ENCODE measurements at regions not wholly inside any gene's neighbourhood (a gene's known extent, or its start where the extent isn't known, plus 50 kb on each side); places are given as distances from the start of the nearest gene placed in this dataset.

DNA sequence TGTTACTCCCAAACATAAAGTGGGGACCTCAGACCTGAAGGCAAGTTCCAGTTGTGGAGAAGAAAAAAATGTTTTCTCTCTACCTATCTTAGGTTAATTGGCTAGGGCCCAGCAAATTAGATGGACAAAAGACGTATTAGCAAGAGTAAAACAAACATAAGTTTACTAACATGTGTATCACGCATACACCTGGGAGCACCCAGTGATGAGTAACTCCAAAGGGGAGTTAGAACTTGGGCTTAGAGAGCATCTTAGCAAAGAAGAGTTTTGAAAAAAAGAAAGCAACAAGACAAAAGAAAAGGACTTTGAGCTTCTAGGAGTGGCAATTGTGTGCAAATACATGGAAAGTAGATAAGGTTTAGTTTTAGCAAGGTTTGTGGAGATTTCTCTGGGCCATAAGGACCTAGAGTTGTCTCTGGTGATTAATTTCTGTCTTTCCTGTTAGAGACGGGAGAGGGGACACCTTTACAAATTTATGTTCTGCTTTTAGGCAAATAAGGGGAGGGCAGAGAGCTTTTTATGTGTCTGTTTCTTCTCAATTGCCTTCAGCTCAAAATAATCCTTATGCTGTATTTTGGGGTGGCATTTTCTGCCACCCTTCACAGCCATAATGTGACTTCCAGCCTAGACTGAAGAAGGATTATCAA, 76.7 kb upstream of the PTGFRN start:
- Histone ChIP-seq H3K4me3 (ENCODE audit: low read length in 3 of 3) (no peak overlapping the region), H3K9me3 (ENCODE audit: control insufficient read depth in 3 of 3, low read length in 3 of 3) (no peaks in the 10 kb centered on the region), H3K9ac (ENCODE audit: low read depth in 1 of 3, low read length in 3 of 3) (no peak overlapping the region), H3K27me3 (ENCODE audit: control insufficient read depth in 3 of 3, insufficient read depth in 3 of 3, low read length in 3 of 3) (peaks cover 0 to 10% (median 0%) of the 10 kb centered on the region in 3 donors), H3K27ac (ENCODE audit: low read depth, low read length) (no peak overlapping the region), H3K4me1 (ENCODE audit: control insufficient read depth in 3 of 3, insufficient read depth in 3 of 3, low read length in 3 of 3) (no peaks in the 10 kb centered on the region), H3K36me3 (ENCODE audit: control insufficient read depth in 3 of 3, insufficient read depth in 3 of 3, low read length in 3 of 3) (no peaks in the 10 kb centered on the region)

DNA sequence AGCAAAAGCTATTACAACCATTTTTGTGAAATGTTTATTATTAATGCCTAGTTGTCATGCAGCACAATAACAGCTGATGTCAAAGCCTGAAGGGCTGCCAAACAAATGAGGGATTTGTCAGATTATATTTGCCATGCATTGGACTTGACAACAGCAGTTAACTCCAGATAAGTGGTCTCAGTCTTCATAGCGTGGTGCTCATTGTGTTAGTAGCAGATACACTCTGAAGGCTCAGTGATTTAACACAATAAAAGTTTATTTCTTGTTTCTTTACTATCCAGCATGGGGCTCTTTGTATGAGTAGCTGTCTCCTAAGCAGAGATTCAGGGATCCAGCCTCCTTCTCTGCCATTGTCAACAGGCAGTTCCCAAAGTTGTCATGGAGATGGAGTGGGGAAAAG, 76.0 kb upstream of the PTGFRN start:
- Histone ChIP-seq H3K27ac (ENCODE audit: low read depth, low read length) (no peak overlapping the region), H3K4me3 (ENCODE audit: low read length in 3 of 3) (no peak overlapping the region), H3K4me1 (ENCODE audit: control insufficient read depth in 3 of 3, insufficient read depth in 3 of 3, low read length in 3 of 3) (no peaks in the 10 kb centered on the region), H3K9me3 (ENCODE audit: control insufficient read depth in 3 of 3, low read length in 3 of 3) (no peaks in the 10 kb centered on the region), H3K9ac (ENCODE audit: low read depth in 1 of 3, low read length in 3 of 3) (no peak overlapping the region), H3K27me3 (ENCODE audit: control insufficient read depth in 3 of 3, insufficient read depth in 3 of 3, low read length in 3 of 3) (peaks cover 0 to 10% (median 0%) of the 10 kb centered on the region in 3 donors), H3K36me3 (ENCODE audit: control insufficient read depth in 3 of 3, insufficient read depth in 3 of 3, low read length in 3 of 3) (no peaks in the 10 kb centered on the region)

DNA sequence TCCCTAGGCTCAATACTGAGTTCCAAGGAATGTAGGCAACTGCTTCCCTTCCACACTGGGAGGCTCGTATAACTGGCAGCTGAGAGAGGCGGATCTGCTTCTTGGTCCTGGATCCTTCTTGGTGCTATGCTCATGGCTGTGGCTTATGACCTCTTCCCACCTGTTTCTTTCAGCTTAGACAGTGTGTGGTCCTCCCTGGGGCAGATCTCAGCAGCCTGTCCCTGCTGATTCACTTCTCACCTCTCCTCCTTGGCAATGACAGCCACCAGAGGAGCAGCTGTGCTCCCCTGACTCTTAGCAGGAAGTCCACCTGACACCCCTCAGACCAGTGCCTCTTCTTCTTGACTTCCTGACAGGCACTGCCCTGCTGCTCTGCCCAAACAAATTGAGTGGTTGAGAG, 75.1 kb upstream of the PTGFRN start:
- Histone ChIP-seq H3K9me3 (ENCODE audit: control insufficient read depth in 3 of 3, low read length in 3 of 3) (no peaks in the 10 kb centered on the region), H3K27me3 (ENCODE audit: control insufficient read depth in 3 of 3, insufficient read depth in 3 of 3, low read length in 3 of 3) (peaks cover 0 to 10% (median 0%) of the 10 kb centered on the region in 3 donors), H3K9ac (ENCODE audit: low read depth in 1 of 3, low read length in 3 of 3) (no peak overlapping the region), H3K36me3 (ENCODE audit: control insufficient read depth in 3 of 3, insufficient read depth in 3 of 3, low read length in 3 of 3) (no peaks in the 10 kb centered on the region), H3K27ac (ENCODE audit: low read depth, low read length) (no peak overlapping the region), H3K4me1 (ENCODE audit: control insufficient read depth in 3 of 3, insufficient read depth in 3 of 3, low read length in 3 of 3) (no peaks in the 10 kb centered on the region), H3K4me3 (ENCODE audit: low read length in 3 of 3) (no peak overlapping the region)

DNA sequence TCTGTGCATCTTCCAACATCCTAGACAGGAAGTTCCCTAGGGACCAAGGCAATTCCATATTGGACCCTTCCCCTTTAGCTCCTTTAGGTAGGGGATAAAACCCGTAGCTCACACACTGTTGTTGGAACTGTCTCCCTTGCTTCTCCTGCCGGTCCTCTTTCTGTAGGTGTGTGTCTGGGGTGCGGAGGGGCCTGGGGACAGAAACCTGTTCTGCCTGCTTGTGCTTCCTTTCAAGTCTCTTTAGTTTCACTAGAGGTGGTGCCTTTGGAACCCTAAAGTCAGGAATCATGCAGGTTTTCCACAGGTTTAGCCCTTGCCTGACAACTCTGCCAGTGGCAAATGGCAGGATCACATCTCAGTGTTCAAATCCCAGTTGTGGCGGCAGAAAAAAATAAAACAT, 74.6 kb upstream of the PTGFRN start:
- peaks cover 0 to 10% (median 0%) of the 10 kb centered on the region in 3 donors for H3K27me3 ChIP-seq (ENCODE audit: control insufficient read depth in 3 of 3, insufficient read depth in 3 of 3, low read length in 3 of 3)
- no peak overlapping the region for H3K4me3 ChIP-seq (ENCODE audit: low read length in 3 of 3)
- no peak overlapping the region for H3K27ac ChIP-seq (ENCODE audit: low read depth, low read length)
- no peaks in the 10 kb centered on the region for H3K36me3 ChIP-seq (ENCODE audit: control insufficient read depth in 3 of 3, insufficient read depth in 3 of 3, low read length in 3 of 3)
- no peaks in the 10 kb centered on the region for H3K4me1 ChIP-seq (ENCODE audit: control insufficient read depth in 3 of 3, insufficient read depth in 3 of 3, low read length in 3 of 3)
- H3K9me3 ChIP-seq (ENCODE audit: control insufficient read depth in 3 of 3, low read length in 3 of 3), result no peaks in the 10 kb centered on the region
- H3K9ac ChIP-seq (ENCODE audit: low read depth in 1 of 3, low read length in 3 of 3), result no peak overlapping the region

DNA sequence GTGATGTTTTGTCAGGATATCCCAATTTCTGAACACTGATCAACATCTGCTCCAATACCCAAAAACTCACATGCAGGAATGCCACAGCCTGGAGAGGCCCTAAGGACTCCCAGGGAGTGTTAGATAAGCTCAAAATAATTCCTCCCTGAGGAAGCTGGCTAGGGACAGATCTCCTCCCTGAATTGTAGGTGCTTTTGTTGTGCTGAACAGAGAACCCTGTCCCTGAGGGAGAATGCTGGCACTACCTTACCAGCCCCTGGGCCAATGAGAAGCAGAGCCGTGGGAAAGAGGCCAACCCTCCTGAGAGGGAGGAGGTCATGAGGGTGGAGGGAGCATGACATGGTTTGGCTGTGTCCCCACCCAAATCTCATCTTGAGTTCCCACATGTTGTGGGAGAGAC, 73.6 kb upstream of the PTGFRN start:
- no peak overlapping the region for H3K9ac ChIP-seq (ENCODE audit: low read depth in 1 of 3, low read length in 3 of 3)
- no peak overlapping the region for H3K27ac ChIP-seq (ENCODE audit: low read depth, low read length)
- no peak overlapping the region for H3K4me3 ChIP-seq (ENCODE audit: low read length in 3 of 3)
- H3K36me3 ChIP-seq (ENCODE audit: control insufficient read depth in 3 of 3, insufficient read depth in 3 of 3, low read length in 3 of 3), result no peaks in the 10 kb centered on the region
- H3K27me3 ChIP-seq (ENCODE audit: control insufficient read depth in 3 of 3, insufficient read depth in 3 of 3, low read length in 3 of 3), result peaks cover 0 to 10% (median 0%) of the 10 kb centered on the region in 3 donors
- no peaks in the 10 kb centered on the region for H3K4me1 ChIP-seq (ENCODE audit: control insufficient read depth in 3 of 3, insufficient read depth in 3 of 3, low read length in 3 of 3)
- H3K9me3 ChIP-seq (ENCODE audit: control insufficient read depth in 3 of 3, low read length in 3 of 3), result no peaks in the 10 kb centered on the region

DNA sequence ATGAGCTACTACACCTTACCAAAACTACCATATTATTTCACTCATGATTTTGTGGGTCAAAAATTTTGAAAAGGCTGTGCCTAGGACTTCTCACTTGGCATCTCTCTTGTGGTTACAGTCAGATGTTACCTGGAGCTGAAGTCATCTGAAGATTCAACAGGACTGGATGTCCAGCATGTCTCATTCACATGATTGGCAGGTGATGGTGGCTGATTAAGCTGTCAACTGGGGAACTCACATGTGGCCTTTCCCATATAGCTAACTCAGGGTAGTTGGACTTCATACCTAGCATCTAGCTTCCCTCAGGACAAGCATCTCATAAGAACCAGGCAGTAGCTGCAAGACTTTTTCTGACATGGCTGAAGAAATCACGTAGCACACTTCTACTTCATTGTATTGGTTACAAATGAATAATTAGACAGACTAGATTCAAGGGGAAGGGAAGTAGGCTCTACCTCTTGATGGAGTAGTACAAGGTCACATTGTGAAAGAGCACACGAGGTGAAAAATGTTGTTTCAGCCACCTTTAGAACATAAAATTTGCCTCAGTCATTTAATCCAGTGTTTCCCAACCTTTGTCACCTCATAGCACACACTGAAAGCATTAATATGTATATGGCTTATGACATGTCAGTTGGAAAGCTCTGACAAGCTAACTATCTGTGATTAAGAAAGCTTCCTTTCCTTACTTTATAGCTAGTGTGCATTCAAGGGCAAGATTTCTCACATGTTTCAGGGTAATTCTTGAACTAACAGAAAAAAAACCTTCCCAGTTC, 68.0 kb upstream of the PTGFRN start:
- Histone ChIP-seq H3K9me3 (ENCODE audit: control insufficient read depth in 3 of 3, low read length in 3 of 3) (peaks cover 0 to 3% (median 0%) of the 10 kb centered on the region in 3 donors), H3K36me3 (ENCODE audit: control insufficient read depth in 3 of 3, insufficient read depth in 3 of 3, low read length in 3 of 3) (no peaks in the 10 kb centered on the region), H3K27ac (ENCODE audit: low read depth, low read length) (no peak overlapping the region)

DNA sequence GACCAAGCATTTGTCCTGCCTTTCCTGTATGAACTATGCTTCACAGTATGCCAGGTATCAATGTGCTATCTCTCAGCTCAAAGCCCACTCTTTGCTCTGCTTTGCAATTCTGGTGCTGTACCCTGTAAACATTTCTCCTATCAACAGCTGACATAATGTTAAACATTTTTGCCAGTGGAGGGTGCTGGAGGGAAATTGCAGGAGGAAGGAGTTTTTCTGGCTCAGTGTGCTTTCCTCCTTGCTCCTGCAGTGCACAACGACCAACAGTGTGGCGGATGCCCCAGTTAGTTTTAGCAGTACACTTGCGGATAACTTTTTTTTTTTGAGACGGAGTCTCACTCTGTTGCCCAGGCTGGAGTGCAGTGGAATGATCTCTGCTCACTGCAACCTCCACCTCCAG, 67.1 kb upstream of the PTGFRN start:
- Histone ChIP-seq H3K27ac (ENCODE audit: low read depth, low read length) (no peak overlapping the region), H3K4me1 (ENCODE audit: control insufficient read depth in 3 of 3, insufficient read depth in 3 of 3, low read length in 3 of 3) (no peaks in the 10 kb centered on the region), H3K9ac (ENCODE audit: low read depth in 1 of 3, low read length in 3 of 3) (no peak overlapping the region), H3K4me3 (ENCODE audit: low read length in 3 of 3) (no peak overlapping the region), H3K27me3 (ENCODE audit: control insufficient read depth in 3 of 3, insufficient read depth in 3 of 3, low read length in 3 of 3) (no peaks in the 10 kb centered on the region), H3K9me3 (ENCODE audit: control insufficient read depth in 3 of 3, low read length in 3 of 3) (peaks cover 0 to 3% (median 0%) of the 10 kb centered on the region in 3 donors), H3K36me3 (ENCODE audit: control insufficient read depth in 3 of 3, insufficient read depth in 3 of 3, low read length in 3 of 3) (no peaks in the 10 kb centered on the region)

More for the DNA sequence above, 68.0 kb upstream of the PTGFRN start:
- no peak overlapping the region for H3K9ac ChIP-seq (ENCODE audit: low read depth in 1 of 3, low read length in 3 of 3)
- H3K4me1 ChIP-seq (ENCODE audit: control insufficient read depth in 3 of 3, insufficient read depth in 3 of 3, low read length in 3 of 3), result no peaks in the 10 kb centered on the region
- no peaks in the 10 kb centered on the region for H3K27me3 ChIP-seq (ENCODE audit: control insufficient read depth in 3 of 3, insufficient read depth in 3 of 3, low read length in 3 of 3)
- H3K4me3 ChIP-seq (ENCODE audit: low read length in 3 of 3), result no peak overlapping the region

DNA sequence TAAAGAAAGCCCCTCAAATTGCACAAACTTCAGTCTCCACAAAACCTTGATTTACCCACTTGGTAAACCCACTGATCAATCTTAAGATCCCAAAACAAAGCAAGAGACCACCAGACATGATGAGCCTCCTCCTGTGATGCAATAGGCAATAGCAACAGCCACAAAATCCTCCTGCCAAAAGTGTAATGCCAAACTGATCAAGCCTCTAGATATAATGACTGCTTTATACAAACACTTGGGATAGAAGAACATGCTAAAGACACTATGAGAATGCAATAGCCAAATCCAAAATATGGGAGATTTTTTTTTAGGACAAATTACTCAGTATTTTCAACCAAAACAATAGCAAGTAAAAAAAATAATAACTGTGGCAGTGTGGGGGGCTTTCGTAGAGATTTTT, 64.9 kb upstream of the PTGFRN start:
- no peak overlapping the region for H3K27ac ChIP-seq (ENCODE audit: low read depth, low read length)

DNA sequence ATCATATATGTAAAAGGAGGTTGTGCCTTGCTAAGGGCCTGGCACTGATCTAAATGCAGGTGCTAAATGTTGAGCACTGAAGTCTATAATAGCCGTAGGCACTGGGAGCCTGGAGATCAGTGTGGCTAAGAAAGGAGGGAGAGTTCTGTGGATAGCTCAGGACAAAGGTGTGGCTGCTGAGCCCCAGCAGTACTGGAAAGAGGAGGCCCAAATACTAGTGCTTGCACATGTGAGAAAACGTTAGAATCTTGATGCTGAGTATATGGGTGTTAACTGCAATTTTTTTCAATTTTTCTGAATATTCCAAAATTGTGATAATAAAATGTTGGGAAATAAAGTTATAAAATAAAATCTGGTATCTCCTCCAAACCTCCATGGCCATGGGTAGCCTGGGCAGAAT, 62.5 kb upstream of the PTGFRN start:
- Histone ChIP-seq H3K36me3 (ENCODE audit: control insufficient read depth in 3 of 3, insufficient read depth in 3 of 3, low read length in 3 of 3) (no peaks in the 10 kb centered on the region), H3K4me1 (ENCODE audit: control insufficient read depth in 3 of 3, insufficient read depth in 3 of 3, low read length in 3 of 3) (no peaks in the 10 kb centered on the region), H3K9me3 (ENCODE audit: control insufficient read depth in 3 of 3, low read length in 3 of 3) (peaks cover 0 to 3% (median 0%) of the 10 kb centered on the region in 3 donors), H3K27me3 (ENCODE audit: control insufficient read depth in 3 of 3, insufficient read depth in 3 of 3, low read length in 3 of 3) (no peaks in the 10 kb centered on the region), H3K9ac (ENCODE audit: low read depth in 1 of 3, low read length in 3 of 3) (no peak overlapping the region), H3K27ac (ENCODE audit: low read depth, low read length) (no peak overlapping the region), H3K4me3 (ENCODE audit: low read length in 3 of 3) (no peak overlapping the region)

More for the DNA sequence above, 64.9 kb upstream of the PTGFRN start:
- H3K4me3 ChIP-seq (ENCODE audit: low read length in 3 of 3), result no peak overlapping the region
- no peak overlapping the region for H3K9ac ChIP-seq (ENCODE audit: low read depth in 1 of 3, low read length in 3 of 3)
- H3K4me1 ChIP-seq (ENCODE audit: control insufficient read depth in 3 of 3, insufficient read depth in 3 of 3, low read length in 3 of 3), result no peaks in the 10 kb centered on the region
- peaks cover 0 to 3% (median 0%) of the 10 kb centered on the region in 3 donors for H3K9me3 ChIP-seq (ENCODE audit: control insufficient read depth in 3 of 3, low read length in 3 of 3)
- H3K27me3 ChIP-seq (ENCODE audit: control insufficient read depth in 3 of 3, insufficient read depth in 3 of 3, low read length in 3 of 3), result no peaks in the 10 kb centered on the region
- H3K36me3 ChIP-seq (ENCODE audit: control insufficient read depth in 3 of 3, insufficient read depth in 3 of 3, low read length in 3 of 3), result no peaks in the 10 kb centered on the region

Data from skeletal muscle tissue (tissue), 3 donors.